A673 (cell line): ENCODE measurements at regions not wholly inside any gene's neighbourhood (a gene's known extent, or its start where the extent isn't known, plus 50 kb on each side); places are given as distances from the start of the nearest gene placed in this dataset.

ENCODE experiments used
- CTCF ChIP-seq: fragments of 300-800, 200-600 bp; sonication (generic); conservative IDR thresholded peaks from 2 replicates; pipeline ENCODE4 v1.5.1; 2017; ENCODE audit warnings: low read depth, mild to moderate bottlenecking, antibody characterized with exemption, low read length, moderate library complexity, mixed read lengths
- EZH2 ChIP-seq: fragments of 200-600 bp; sonication (generic); IDR thresholded peaks from 2 replicates; pipeline ENCODE4 v1.6.1; 2017; ENCODE audit warnings: borderline replicate concordance, low read depth, mild to moderate bottlenecking, mixed read lengths, antibody characterized with exemption, low read length; ENCODE audit not compliant: poor library complexity, severe bottlenecking

- TF ChIP-seq EZH2 (no peak), CTCF (no peak)
These were observed 77.7 kb upstream of the SPEF2 start for GRCh38 chr5:35540002-35540401.
